BLaER1 (cell line): ENCODE measurements at regions not wholly inside any gene's neighbourhood (a gene's known extent, or its start where the extent isn't known, plus 50 kb on each side); places are given as distances from the start of the nearest gene placed in this dataset.
A peak's percentile ranks its signal among the peaks of the same experiment; 100 is the strongest.

Source experiments
- H3K27ac ChIP-seq: shearing (Covaris generic); formaldehyde crosslinking; 2 replicates; pipeline ENCODE4 v1.8.1; 2022
- H3K27me3 ChIP-seq: shearing (Covaris generic); formaldehyde crosslinking; 2 replicates; pipeline ENCODE4 v1.8.1; 2022
- H3K36me3 ChIP-seq: shearing (Covaris generic); formaldehyde crosslinking; 2 replicates; pipeline ENCODE4 v1.8.1; 2022
- H3K4me1 ChIP-seq: shearing (Covaris generic); formaldehyde crosslinking; 2 replicates; pipeline ENCODE4 v1.8.1; 2022
- H3K4me2 ChIP-seq: shearing (Covaris generic); formaldehyde crosslinking; 2 replicates; pipeline ENCODE4 v1.8.1; 2022
- H3K4me3 ChIP-seq: shearing (Covaris generic); formaldehyde crosslinking; 2 replicates; pipeline ENCODE4 v1.8.1; 2022
- H3K9ac ChIP-seq: shearing (Covaris generic); formaldehyde crosslinking; 2 replicates; pipeline ENCODE4 v1.8.1; 2022
- H3K9me3 ChIP-seq: shearing (Covaris generic); formaldehyde crosslinking; 2 replicates; pipeline ENCODE4 v1.8.1; 2022
- H4K20me1 ChIP-seq: shearing (Covaris generic); formaldehyde crosslinking; 2 replicates; pipeline ENCODE4 v1.8.1; 2022
- Cebpa-rat ChIP-seq: shearing (Covaris generic); IDR thresholded peaks from 2 replicates; pipeline ENCODE4 v1.8.1; 2022

GRCh38 chr6:153553627-153554026 is 422.5 kb upstream of the RGS17 start:
- H3K27ac ChIP-seq: no peak overlapping the region

GRCh38 chr6:153539602-153540001 is 408.5 kb upstream of the RGS17 start:
- Histone ChIP-seq H3K9me3 (no peaks in the 10 kb centered on the region), H3K36me3 (no peaks in the 10 kb centered on the region), H3K9ac (no peak overlapping the region), H3K4me2 (peak overlapping the region; percentile 13), H4K20me1 (no peaks in the 10 kb centered on the region), H3K4me3 (no peak overlapping the region), H3K27ac (no peak overlapping the region), H3K4me1 (0 out of 2 replicates have a peak, but pooled peaks cover 6% of the 10 kb centered on the region), H3K27me3 (no peaks in the 10 kb centered on the region)
- TF ChIP-seq Cebpa-rat: no peak

More at GRCh38 chr6:153553627-153554026, 422.5 kb upstream of the RGS17 start:
- Histone ChIP-seq H3K9ac (no peak overlapping the region), H4K20me1 (no peaks in the 10 kb centered on the region), H3K4me2 (no peak overlapping the region), H3K27me3 (no peaks in the 10 kb centered on the region), H3K4me1 (no peaks in the 10 kb centered on the region), H3K9me3 (no peaks in the 10 kb centered on the region), H3K4me3 (no peak overlapping the region), H3K36me3 (no peaks in the 10 kb centered on the region)
- no peak for TF ChIP-seq Cebpa-rat

- no peak overlapping the region for H3K4me3 ChIP-seq
- H3K27ac ChIP-seq: no peak overlapping the region
- no peak overlapping the region for H3K4me2 ChIP-seq
- no peaks in the 10 kb centered on the region for H3K36me3 ChIP-seq
- no peak overlapping the region for H3K9ac ChIP-seq
- TF ChIP-seq Cebpa-rat: no peak
- no peaks in the 10 kb centered on the region for H3K9me3 ChIP-seq
- H3K27me3 ChIP-seq: no peaks in the 10 kb centered on the region
- H3K4me1 ChIP-seq: 0 out of 2 replicates have a peak, but pooled peaks cover 6% of the 10 kb centered on the region
- no peaks in the 10 kb centered on the region for H4K20me1 ChIP-seq
Measured at GRCh38 chr6:153538491-153538890, 407.4 kb upstream of the RGS17 start.

GRCh38 chr6:153537422-153537821 is 406.3 kb upstream of the RGS17 start:
- Histone ChIP-seq H3K9ac (no peak overlapping the region), H3K27me3 (no peaks in the 10 kb centered on the region), H3K27ac (no peak overlapping the region), H3K4me2 (no peak overlapping the region), H3K36me3 (no peaks in the 10 kb centered on the region), H4K20me1 (no peaks in the 10 kb centered on the region), H3K4me3 (no peak overlapping the region), H3K9me3 (no peaks in the 10 kb centered on the region), H3K4me1 (0 out of 2 replicates have a peak, but pooled peaks cover 6% of the 10 kb centered on the region)
- TF ChIP-seq Cebpa-rat: no peak

- TF ChIP-seq Cebpa-rat: no peak
- no peaks in the 10 kb centered on the region for H3K36me3 ChIP-seq
- no peak overlapping the region for H3K4me2 ChIP-seq
- no peaks in the 10 kb centered on the region for H4K20me1 ChIP-seq
- no peaks in the 10 kb centered on the region for H3K27me3 ChIP-seq
- H3K4me1 ChIP-seq: no peaks in the 10 kb centered on the region
- H3K9me3 ChIP-seq: no peaks in the 10 kb centered on the region
- H3K4me3 ChIP-seq: no peak overlapping the region
- H3K9ac ChIP-seq: no peak overlapping the region
- no peak overlapping the region for H3K27ac ChIP-seq
Measured at GRCh38 chr6:153526479-153526878, 395.4 kb upstream of the RGS17 start.

GRCh38 chr6:153525998-153526397 is 394.9 kb upstream of the RGS17 start:
- Histone ChIP-seq H3K36me3 (no peaks in the 10 kb centered on the region), H3K27me3 (no peaks in the 10 kb centered on the region), H3K9ac (no peak overlapping the region), H4K20me1 (no peaks in the 10 kb centered on the region), H3K27ac (no peak overlapping the region), H3K9me3 (no peaks in the 10 kb centered on the region), H3K4me2 (no peak overlapping the region), H3K4me3 (no peak overlapping the region), H3K4me1 (no peaks in the 10 kb centered on the region)
- TF ChIP-seq Cebpa-rat: no peak

GRCh38 chr6:153523390-153523789 is 392.3 kb upstream of the RGS17 start:
- Histone ChIP-seq H3K4me2 (no peak overlapping the region), H3K9ac (no peak overlapping the region), H3K27me3 (no peaks in the 10 kb centered on the region), H3K9me3 (no peaks in the 10 kb centered on the region), H3K27ac (no peak overlapping the region), H3K4me1 (no peaks in the 10 kb centered on the region), H4K20me1 (no peaks in the 10 kb centered on the region), H3K36me3 (no peaks in the 10 kb centered on the region), H3K4me3 (no peak overlapping the region)
- no peak for TF ChIP-seq Cebpa-rat

- Histone ChIP-seq H3K4me2 (no peak overlapping the region), H3K9me3 (no peaks in the 10 kb centered on the region), H3K36me3 (no peaks in the 10 kb centered on the region), H3K27me3 (no peaks in the 10 kb centered on the region), H3K27ac (no peak overlapping the region), H3K4me3 (no peak overlapping the region), H3K9ac (no peak overlapping the region), H4K20me1 (no peaks in the 10 kb centered on the region), H3K4me1 (no peaks in the 10 kb centered on the region)
- TF ChIP-seq Cebpa-rat: no peak
Measured at GRCh38 chr6:153511896-153512496, 380.9 kb upstream of the RGS17 start.

GRCh38 chr6:153503810-153504209 is 372.7 kb upstream of the RGS17 start:
- H3K4me1 ChIP-seq: no peaks in the 10 kb centered on the region
- H3K27me3 ChIP-seq: no peaks in the 10 kb centered on the region
- H3K9me3 ChIP-seq: no peaks in the 10 kb centered on the region
- H4K20me1 ChIP-seq: no peaks in the 10 kb centered on the region
- TF ChIP-seq Cebpa-rat: no peak
- no peak overlapping the region for H3K9ac ChIP-seq
- no peak overlapping the region for H3K4me2 ChIP-seq
- H3K27ac ChIP-seq: no peak overlapping the region
- H3K4me3 ChIP-seq: no peak overlapping the region
- no peaks in the 10 kb centered on the region for H3K36me3 ChIP-seq

- Histone ChIP-seq H4K20me1 (no peaks in the 10 kb centered on the region), H3K4me1 (no peaks in the 10 kb centered on the region), H3K36me3 (no peaks in the 10 kb centered on the region), H3K27ac (no peak overlapping the region), H3K9me3 (no peaks in the 10 kb centered on the region), H3K27me3 (no peaks in the 10 kb centered on the region), H3K9ac (no peak overlapping the region), H3K4me2 (no peak overlapping the region), H3K4me3 (no peak overlapping the region)
- no peak for TF ChIP-seq Cebpa-rat
Measured at GRCh38 chr6:153493501-153493900, 362.4 kb upstream of the RGS17 start.

GRCh38 chr6:153489479-153489878 is 358.4 kb upstream of the RGS17 start:
- H3K36me3 ChIP-seq: no peaks in the 10 kb centered on the region
- no peaks in the 10 kb centered on the region for H3K4me1 ChIP-seq
- no peak overlapping the region for H3K4me2 ChIP-seq
- no peaks in the 10 kb centered on the region for H3K9me3 ChIP-seq
- H3K27me3 ChIP-seq: no peaks in the 10 kb centered on the region
- no peak overlapping the region for H3K9ac ChIP-seq
- no peak overlapping the region for H3K27ac ChIP-seq
- no peak overlapping the region for H3K4me3 ChIP-seq
- no peak for TF ChIP-seq Cebpa-rat
- no peaks in the 10 kb centered on the region for H4K20me1 ChIP-seq
